Adrenal gland (tissue), 5 donors: ENCODE measurements at regions not wholly inside any gene's neighbourhood (a gene's known extent, or its start where the extent isn't known, plus 50 kb on each side); places are given as distances from the start of the nearest gene placed in this dataset.

Source experiments
- POLR2A ChIP-seq, 2 donors: fragments of 450-650 bp; IDR thresholded peaks; one replicate each; pipeline ENCODE4 v1.6.1; 2017; ENCODE audit warnings: antibody characterized with exemption in 2 of 2, mild to moderate bottlenecking in 2 of 2, moderate library complexity in 1 of 2
- TF ChIP-seq, protein P1 (sequence below), 6 experiments: fragments of 450-650 bp in 4 of 6; fragments of 200-600 bp in 2 of 6; sonication (generic) in 1 of 6; IDR thresholded peaks; 1 replicate in 5 of 6; 2 replicates in 1 of 6; pipeline versions ENCODE4 v1.5.1 to v1.8.0; 2016 to 2021; ENCODE audit warnings: antibody characterized with exemption in 6 of 6, mild to moderate bottlenecking in 2 of 6, moderate library complexity in 1 of 6
- donor health status: DM: no; HTN: no; CAD: no.

DNA sequence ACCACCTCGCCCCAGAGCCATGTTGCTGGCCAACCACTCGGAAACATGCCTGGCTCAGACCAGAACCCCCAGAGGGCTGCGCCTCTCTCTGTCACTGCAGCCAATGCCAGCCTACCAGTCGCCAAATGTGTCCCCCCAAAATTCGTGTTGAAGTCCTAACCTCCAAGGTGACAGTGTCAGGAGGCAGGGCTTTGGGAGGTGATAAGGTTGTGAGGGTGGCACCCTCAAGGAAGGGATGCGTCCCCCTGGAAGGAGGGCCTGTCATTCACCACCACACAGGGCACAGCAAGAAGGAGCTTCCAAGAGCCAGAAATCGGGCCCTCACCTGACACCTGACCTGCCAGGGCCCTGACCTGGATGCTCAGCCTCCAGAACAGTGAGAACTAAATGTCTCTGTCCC, 291.9 kb upstream of the SALL3 start:
- TF ChIP-seq, protein P1, sequence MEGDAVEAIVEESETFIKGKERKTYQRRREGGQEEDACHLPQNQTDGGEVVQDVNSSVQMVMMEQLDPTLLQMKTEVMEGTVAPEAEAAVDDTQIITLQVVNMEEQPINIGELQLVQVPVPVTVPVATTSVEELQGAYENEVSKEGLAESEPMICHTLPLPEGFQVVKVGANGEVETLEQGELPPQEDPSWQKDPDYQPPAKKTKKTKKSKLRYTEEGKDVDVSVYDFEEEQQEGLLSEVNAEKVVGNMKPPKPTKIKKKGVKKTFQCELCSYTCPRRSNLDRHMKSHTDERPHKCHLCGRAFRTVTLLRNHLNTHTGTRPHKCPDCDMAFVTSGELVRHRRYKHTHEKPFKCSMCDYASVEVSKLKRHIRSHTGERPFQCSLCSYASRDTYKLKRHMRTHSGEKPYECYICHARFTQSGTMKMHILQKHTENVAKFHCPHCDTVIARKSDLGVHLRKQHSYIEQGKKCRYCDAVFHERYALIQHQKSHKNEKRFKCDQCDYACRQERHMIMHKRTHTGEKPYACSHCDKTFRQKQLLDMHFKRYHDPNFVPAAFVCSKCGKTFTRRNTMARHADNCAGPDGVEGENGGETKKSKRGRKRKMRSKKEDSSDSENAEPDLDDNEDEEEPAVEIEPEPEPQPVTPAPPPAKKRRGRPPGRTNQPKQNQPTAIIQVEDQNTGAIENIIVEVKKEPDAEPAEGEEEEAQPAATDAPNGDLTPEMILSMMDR (IDR thresholded peaks at IDR 0.05): no peak
- TF ChIP-seq POLR2A (IDR thresholded peaks at IDR 0.05): no peak
